ENCODE measurements at regions not wholly inside any gene's neighbourhood (a gene's known extent, or its start where the extent isn't known, plus 50 kb on each side); places are given as distances from the start of the nearest gene placed in this dataset.

DNA sequence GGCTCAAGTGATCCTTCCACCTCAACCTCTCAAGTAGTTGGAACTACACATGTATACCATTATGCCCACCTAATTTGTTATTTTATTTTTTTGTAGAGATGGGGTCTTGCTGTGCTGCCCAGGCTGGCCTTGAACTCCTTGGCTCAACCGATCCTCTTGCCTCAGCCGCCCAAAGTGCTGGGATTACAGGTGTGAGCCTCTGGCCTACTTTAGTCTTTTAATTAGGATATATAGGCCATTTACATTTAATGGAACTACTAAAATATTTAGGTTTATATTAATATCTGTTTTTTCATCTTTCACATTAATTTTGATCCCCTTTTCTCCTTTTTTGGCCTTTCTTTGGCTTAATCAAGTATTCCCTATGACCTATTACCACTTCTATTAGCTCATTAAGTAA is 95.7 kb upstream of the OSR1 start:
- TF ChIP-seq OVOL3 (tag by site-specific recombination; IDR thresholded peaks at IDR 0.05), result no peak
- TF ChIP-seq, protein P1, sequence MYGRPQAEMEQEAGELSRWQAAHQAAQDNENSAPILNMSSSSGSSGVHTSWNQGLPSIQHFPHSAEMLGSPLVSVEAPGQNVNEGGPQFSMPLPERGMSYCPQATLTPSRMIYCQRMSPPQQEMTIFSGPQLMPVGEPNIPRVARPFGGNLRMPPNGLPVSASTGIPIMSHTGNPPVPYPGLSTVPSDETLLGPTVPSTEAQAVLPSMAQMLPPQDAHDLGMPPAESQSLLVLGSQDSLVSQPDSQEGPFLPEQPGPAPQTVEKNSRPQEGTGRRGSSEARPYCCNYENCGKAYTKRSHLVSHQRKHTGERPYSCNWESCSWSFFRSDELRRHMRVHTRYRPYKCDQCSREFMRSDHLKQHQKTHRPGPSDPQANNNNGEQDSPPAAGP (tag by site-specific recombination; IDR thresholded peaks at IDR 0.05), result no peak
- TF ChIP-seq SP2 (tag by site-specific recombination; IDR thresholded peaks at IDR 0.05), result no peak
- TF ChIP-seq, protein P2, sequence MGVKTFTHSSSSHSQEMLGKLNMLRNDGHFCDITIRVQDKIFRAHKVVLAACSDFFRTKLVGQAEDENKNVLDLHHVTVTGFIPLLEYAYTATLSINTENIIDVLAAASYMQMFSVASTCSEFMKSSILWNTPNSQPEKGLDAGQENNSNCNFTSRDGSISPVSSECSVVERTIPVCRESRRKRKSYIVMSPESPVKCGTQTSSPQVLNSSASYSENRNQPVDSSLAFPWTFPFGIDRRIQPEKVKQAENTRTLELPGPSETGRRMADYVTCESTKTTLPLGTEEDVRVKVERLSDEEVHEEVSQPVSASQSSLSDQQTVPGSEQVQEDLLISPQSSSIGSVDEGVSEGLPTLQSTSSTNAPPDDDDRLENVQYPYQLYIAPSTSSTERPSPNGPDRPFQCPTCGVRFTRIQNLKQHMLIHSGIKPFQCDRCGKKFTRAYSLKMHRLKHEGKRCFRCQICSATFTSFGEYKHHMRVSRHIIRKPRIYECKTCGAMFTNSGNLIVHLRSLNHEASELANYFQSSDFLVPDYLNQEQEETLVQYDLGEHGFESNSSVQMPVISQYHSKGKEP (tag by site-specific recombination; IDR thresholded peaks at IDR 0.05), result no peak
- no peak for TF ChIP-seq ZNF76 (tag by site-specific recombination; IDR thresholded peaks at IDR 0.05; ENCODE audit: borderline replicate concordance, low read depth)
- TF ChIP-seq, protein P3, sequence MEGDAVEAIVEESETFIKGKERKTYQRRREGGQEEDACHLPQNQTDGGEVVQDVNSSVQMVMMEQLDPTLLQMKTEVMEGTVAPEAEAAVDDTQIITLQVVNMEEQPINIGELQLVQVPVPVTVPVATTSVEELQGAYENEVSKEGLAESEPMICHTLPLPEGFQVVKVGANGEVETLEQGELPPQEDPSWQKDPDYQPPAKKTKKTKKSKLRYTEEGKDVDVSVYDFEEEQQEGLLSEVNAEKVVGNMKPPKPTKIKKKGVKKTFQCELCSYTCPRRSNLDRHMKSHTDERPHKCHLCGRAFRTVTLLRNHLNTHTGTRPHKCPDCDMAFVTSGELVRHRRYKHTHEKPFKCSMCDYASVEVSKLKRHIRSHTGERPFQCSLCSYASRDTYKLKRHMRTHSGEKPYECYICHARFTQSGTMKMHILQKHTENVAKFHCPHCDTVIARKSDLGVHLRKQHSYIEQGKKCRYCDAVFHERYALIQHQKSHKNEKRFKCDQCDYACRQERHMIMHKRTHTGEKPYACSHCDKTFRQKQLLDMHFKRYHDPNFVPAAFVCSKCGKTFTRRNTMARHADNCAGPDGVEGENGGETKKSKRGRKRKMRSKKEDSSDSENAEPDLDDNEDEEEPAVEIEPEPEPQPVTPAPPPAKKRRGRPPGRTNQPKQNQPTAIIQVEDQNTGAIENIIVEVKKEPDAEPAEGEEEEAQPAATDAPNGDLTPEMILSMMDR (tag by site-specific recombination; IDR thresholded peaks at IDR 0.05), result no peak
- TF ChIP-seq HOXA7 (CRISPR knock-in tag; IDR thresholded peaks at IDR 0.05; ENCODE audit: borderline replicate concordance), result no peak
- TF ChIP-seq, protein P4, sequence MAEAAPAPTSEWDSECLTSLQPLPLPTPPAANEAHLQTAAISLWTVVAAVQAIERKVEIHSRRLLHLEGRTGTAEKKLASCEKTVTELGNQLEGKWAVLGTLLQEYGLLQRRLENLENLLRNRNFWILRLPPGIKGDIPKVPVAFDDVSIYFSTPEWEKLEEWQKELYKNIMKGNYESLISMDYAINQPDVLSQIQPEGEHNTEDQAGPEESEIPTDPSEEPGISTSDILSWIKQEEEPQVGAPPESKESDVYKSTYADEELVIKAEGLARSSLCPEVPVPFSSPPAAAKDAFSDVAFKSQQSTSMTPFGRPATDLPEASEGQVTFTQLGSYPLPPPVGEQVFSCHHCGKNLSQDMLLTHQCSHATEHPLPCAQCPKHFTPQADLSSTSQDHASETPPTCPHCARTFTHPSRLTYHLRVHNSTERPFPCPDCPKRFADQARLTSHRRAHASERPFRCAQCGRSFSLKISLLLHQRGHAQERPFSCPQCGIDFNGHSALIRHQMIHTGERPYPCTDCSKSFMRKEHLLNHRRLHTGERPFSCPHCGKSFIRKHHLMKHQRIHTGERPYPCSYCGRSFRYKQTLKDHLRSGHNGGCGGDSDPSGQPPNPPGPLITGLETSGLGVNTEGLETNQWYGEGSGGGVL (tag by site-specific recombination; IDR thresholded peaks at IDR 0.05), result no peak
- TF ChIP-seq ZNF121 (tag by site-specific recombination; IDR thresholded peaks at IDR 0.05), result no peak
- TF ChIP-seq ZNF501 (tag by site-specific recombination; IDR thresholded peaks at IDR 0.05), result no peak
- TF ChIP-seq ZSCAN30 (tag by site-specific recombination; IDR thresholded peaks at IDR 0.05), result no peak
- TF ChIP-seq, protein P5, sequence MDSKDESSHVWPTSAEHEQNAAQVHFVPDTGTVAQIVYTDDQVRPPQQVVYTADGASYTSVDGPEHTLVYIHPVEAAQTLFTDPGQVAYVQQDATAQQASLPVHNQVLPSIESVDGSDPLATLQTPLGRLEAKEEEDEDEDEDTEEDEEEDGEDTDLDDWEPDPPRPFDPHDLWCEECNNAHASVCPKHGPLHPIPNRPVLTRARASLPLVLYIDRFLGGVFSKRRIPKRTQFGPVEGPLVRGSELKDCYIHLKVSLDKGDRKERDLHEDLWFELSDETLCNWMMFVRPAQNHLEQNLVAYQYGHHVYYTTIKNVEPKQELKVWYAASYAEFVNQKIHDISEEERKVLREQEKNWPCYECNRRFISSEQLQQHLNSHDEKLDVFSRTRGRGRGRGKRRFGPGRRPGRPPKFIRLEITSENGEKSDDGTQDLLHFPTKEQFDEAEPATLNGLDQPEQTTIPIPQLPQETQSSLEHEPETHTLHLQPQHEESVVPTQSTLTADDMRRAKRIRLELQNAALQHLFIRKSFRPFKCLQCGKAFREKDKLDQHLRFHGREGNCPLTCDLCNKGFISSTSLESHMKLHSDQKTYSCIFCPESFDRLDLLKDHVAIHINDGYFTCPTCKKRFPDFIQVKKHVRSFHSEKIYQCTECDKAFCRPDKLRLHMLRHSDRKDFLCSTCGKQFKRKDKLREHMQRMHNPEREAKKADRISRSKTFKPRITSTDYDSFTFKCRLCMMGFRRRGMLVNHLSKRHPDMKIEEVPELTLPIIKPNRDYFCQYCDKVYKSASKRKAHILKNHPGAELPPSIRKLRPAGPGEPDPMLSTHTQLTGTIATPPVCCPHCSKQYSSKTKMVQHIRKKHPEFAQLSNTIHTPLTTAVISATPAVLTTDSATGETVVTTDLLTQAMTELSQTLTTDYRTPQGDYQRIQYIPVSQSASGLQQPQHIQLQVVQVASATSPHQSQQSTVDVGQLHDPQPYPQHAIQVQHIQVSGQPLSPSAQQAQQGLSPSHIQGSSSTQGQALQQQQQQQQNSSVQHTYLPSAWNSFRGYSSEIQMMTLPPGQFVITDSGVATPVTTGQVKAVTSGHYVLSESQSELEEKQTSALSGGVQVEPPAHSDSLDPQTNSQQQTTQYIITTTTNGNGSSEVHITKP (tag by site-specific recombination; IDR thresholded peaks at IDR 0.05), result no peak
- TF ChIP-seq SP7 (tag by site-specific recombination; IDR thresholded peaks at IDR 0.05), result no peak
- TF ChIP-seq ZFP69B (tag by site-specific recombination; IDR thresholded peaks at IDR 0.05), result no peak
